K562 (cell line): ENCODE measurements at regions not wholly inside any gene's neighbourhood (a gene's known extent, or its start where the extent isn't known, plus 50 kb on each side); places are given as distances from the start of the nearest gene placed in this dataset.

Experiments
- ATAC-seq: fragments of 200-7000 bp; cut with Tn5 transposase; 3 replicates; pipeline ENCODE4 v1.9.1; 2020; ENCODE audit warnings: moderate library complexity
- BruUV-seq: library from RNA; stranded (reverse); fragments of 400-500 nt; replicated peaks from 2 replicates; lab custom pipeline; 2021; lab: Mats Ljungman, UMichigan
- CTCF ChIA-PET: fragments of 300-600 bp; formaldehyde crosslinking; extraction: SDS; loops from one replicate; lab custom pipeline; 2021; ENCODE audit warnings: low intra/inter-chr PET ratio; lab: Yijun Ruan, JAX
- POLR2A ChIA-PET: fragments of 300-600, 350-650 bp; sonication (Branson Sonifier 250); formaldehyde crosslinking; extraction: SDS; loops from one replicate; lab custom pipeline; 2021; ENCODE audit warnings: antibody characterized with exemption, inconsistent platforms; lab: Yijun Ruan, JAX
- DNase-seq, 4 experiments: peaks; one replicate each; pipeline versions ENCODE4 v3.0.0 to v3.0.0-alpha.2; 2011 to 2018; ENCODE audit warnings: low spot score in 3 of 4, mixed read lengths in 3 of 4; ENCODE audit errors: extremely low read depth in 1 of 4
- FAIRE-seq: peaks from 2 replicates; lab custom pipeline; 2011; peaks lifted over from hg19 to GRCh38; lab: Jason Lieb, UNC
- H2AFZ ChIP-seq: 2 replicates; pipeline ENCODE4 v1.6.0; 2011; ENCODE audit warnings: low read depth, low read length, control low read depth, inconsistent platforms
- H3K27ac ChIP-seq: fragments of 200-600 bp; 3 replicates; pipeline ENCODE4 v1.8.0; 2011; ENCODE audit warnings: low read depth, mild to moderate bottlenecking, control low read depth, inconsistent platforms, low read length, moderate library complexity, mixed read lengths; ENCODE audit errors: extremely low read depth
- H3K27me3 ChIP-seq, 2 experiments: fragments of 300-600 bp in 1 of 2; 2 replicates in 1 of 2; 3 replicates in 1 of 2; pipeline versions ENCODE4 v1.6.0 to v1.8.0; 2011; ENCODE audit warnings: inconsistent platforms in 2 of 2, low read length in 2 of 2, mild to moderate bottlenecking in 1 of 2, mixed read lengths in 1 of 2, moderate library complexity in 1 of 2; ENCODE audit not compliant: control insufficient read depth in 2 of 2, insufficient read depth in 2 of 2
- H3K36me3 ChIP-seq: fragments of 300-600 bp; 3 replicates; pipeline ENCODE4 v1.8.0; 2011; ENCODE audit warnings: mild to moderate bottlenecking, low read length, inconsistent platforms; ENCODE audit not compliant: control insufficient read depth, insufficient read depth
- H3K4me1 ChIP-seq, 2 experiments: fragments of 200-600 bp in 1 of 2; replicated peaks in 1 of 2; 2 replicates in 1 of 2; 3 replicates in 1 of 2; pipeline versions ENCODE4 v1.5.1 to v1.8.0; 2011; ENCODE audit warnings: inconsistent platforms in 2 of 2, low read length in 2 of 2, mild to moderate bottlenecking in 1 of 2, mixed read lengths in 1 of 2, moderate library complexity in 1 of 2; ENCODE audit not compliant: control insufficient read depth in 2 of 2, insufficient read depth in 2 of 2
- H3K4me2 ChIP-seq: 2 replicates; pipeline ENCODE4 v1.6.1; 2011; ENCODE audit warnings: low read length, control low read depth, inconsistent platforms, mixed read lengths; ENCODE audit not compliant: insufficient read depth
- H3K4me3 ChIP-seq: fragments of 200-600 bp; sonication (generic), shearing (Covaris generic); 2 replicates; pipeline ENCODE4 v1.5.1; 2016; ENCODE audit warnings: control low read depth, inconsistent platforms
- H3K79me2 ChIP-seq: fragments of 200-600 bp; 3 replicates; pipeline ENCODE4 v1.8.0; 2011; ENCODE audit warnings: low read length, inconsistent platforms; ENCODE audit not compliant: control insufficient read depth, insufficient read depth
- H3K9ac ChIP-seq, 2 experiments: 2 replicates each; pipeline versions ENCODE4 v1.6.0 to v1.6.1; 2011; ENCODE audit warnings: low read depth in 2 of 2, low read length in 2 of 2, control low read depth in 1 of 2, inconsistent platforms in 1 of 2, mild to moderate bottlenecking in 1 of 2, mixed read lengths in 1 of 2; ENCODE audit not compliant: insufficient read depth in 1 of 2
- H3K9me1 ChIP-seq: one replicate; pipeline ENCODE4 v1.6.0; 2011; ENCODE audit warnings: inconsistent platforms, mild to moderate bottlenecking, low read length, moderate library complexity; ENCODE audit not compliant: control insufficient read depth, insufficient read depth
- H3K9me3 ChIP-seq: replicated peaks from 2 replicates; pipeline ENCODE4 v1.5.1; 2011; ENCODE audit warnings: low read depth, low read length, inconsistent platforms; ENCODE audit not compliant: control insufficient read depth, insufficient read depth
- H4K20me1 ChIP-seq: replicated peaks from 2 replicates; pipeline ENCODE4 v1.6.1; 2011; ENCODE audit warnings: low read length, inconsistent platforms, mixed read lengths; ENCODE audit not compliant: control insufficient read depth, insufficient read depth
- CC2D1A ChIP-seq: fragments of 450-650 bp; IDR thresholded peaks from 2 replicates; pipeline ENCODE4 v1.6.1; 2017; ENCODE audit warnings: mild to moderate bottlenecking
- CCNT2 ChIP-seq: IDR thresholded peaks from 2 replicates; pipeline ENCODE4 v1.6.1; 2011; ENCODE audit warnings: borderline replicate concordance, low read depth, mild to moderate bottlenecking, moderate library complexity, mixed read lengths, low read length; ENCODE audit not compliant: insufficient read length; ENCODE audit errors: extremely low read depth
- GMEB1 ChIP-seq: fragments of 250-450 bp; sonication (Bioruptor Pico); IDR thresholded peaks from 2 replicates; pipeline ENCODE4 v1.4.0; 2020; ENCODE audit warnings: mild to moderate bottlenecking
- GTF2F1 ChIP-seq: IDR thresholded peaks from 2 replicates; pipeline ENCODE4 v1.6.1; 2011; ENCODE audit warnings: low read depth, low read length, improper control_type of control experiment
- ILF3 ChIP-seq: fragments of 450-650 bp; IDR thresholded peaks from 2 replicates; pipeline ENCODE4 v1.6.1; 2018; ENCODE audit warnings: antibody characterized with exemption, mild to moderate bottlenecking, moderate library complexity, borderline replicate concordance
- MCM3 ChIP-seq: fragments of 450-650 bp; IDR thresholded peaks from 2 replicates; pipeline ENCODE4 v1.6.1; 2016
- NONO ChIP-seq, 2 experiments: fragments of 200-400 bp in 1 of 2; fragments of 450-650 bp in 1 of 2; formaldehyde crosslinking in 1 of 2; IDR thresholded peaks; 2 replicates each; pipeline ENCODE4 v1.6.1; 2017; ENCODE audit warnings: low read depth in 2 of 2, mild to moderate bottlenecking in 2 of 2, moderate library complexity in 2 of 2, low read length in 1 of 2
- NRF1 ChIP-seq, 2 experiments: fragments of 450-650 bp; IDR thresholded peaks in 1 of 2; conservative IDR thresholded peaks in 1 of 2; 2 replicates each; pipeline ENCODE4 v1.6.1; 2014; ENCODE audit warnings: mild to moderate bottlenecking in 2 of 2
- SIRT6 ChIP-seq: IDR thresholded peaks from one replicate; pipeline ENCODE4 v1.6.1; 2012; ENCODE audit warnings: low read depth, mild to moderate bottlenecking, control low read depth, inconsistent platforms, low read length, moderate library complexity
- SMAD4 ChIP-seq: fragments of 250-450 bp; sonication (Bioruptor Pico); conservative IDR thresholded peaks from 2 replicates; pipeline ENCODE4 v1.8.0; 2021; ENCODE audit warnings: inconsistent platforms, mild to moderate bottlenecking, moderate library complexity
- TCF7L2 ChIP-seq: fragments of 150-350 bp; IDR thresholded peaks from 2 replicates; pipeline ENCODE4 v1.6.1; 2016; ENCODE audit warnings: low read depth, mild to moderate bottlenecking, low read length, moderate library complexity
- U2AF2 ChIP-seq: fragments of 200-400 bp; formaldehyde crosslinking; optimal IDR thresholded peaks from 2 replicates; pipeline ENCODE3; 2017; ENCODE audit warnings: low read depth, mild to moderate bottlenecking, low read length
- ZFX ChIP-seq: sonication (generic); formaldehyde crosslinking; IDR thresholded peaks from 2 replicates; pipeline ENCODE4 v1.8.0; 2022; ENCODE audit warnings: mild to moderate bottlenecking, missing genetic modification reagents, moderate library complexity
- ZNF124 ChIP-seq: sonication (generic); formaldehyde crosslinking; IDR thresholded peaks from 2 replicates; pipeline ENCODE4 v1.8.1; 2022; ENCODE audit warnings: missing genetic modification reagents
- WGBS: fragments of 100-300 bp; shearing (Covaris generic); methylation state at CpG from one replicate; pipeline ENCODE4 v1.1.6; 2016; ENCODE audit warnings: low coverage, mixed read lengths; ENCODE audit not compliant: insufficient coverage; ENCODE audit errors: missing lambda C conversion rate; 5-methylcytosine and 5-hydroxymethylcytosine counted together
- in situ Hi-C: fragments of 300-500 bp; cut with MboI; formaldehyde crosslinking; loops from 4 replicates; pipeline ENCODE4 v1.15.0; 2018; ENCODE audit warnings: inconsistent platforms, mixed read lengths
- intact Hi-C: fragments of 100-400 bp; cut with micrococcal nuclease; formaldehyde crosslinking; loops from 2 replicates; pipeline ENCODE4 v1.14.2; 2022
- TF ChIP-seq, protein P1 (sequence below): sonication (generic); formaldehyde crosslinking; IDR thresholded peaks from 2 replicates; pipeline ENCODE4 v1.5.0; 2020; ENCODE audit warnings: missing genetic modification reagents
- TF ChIP-seq, protein P2 (sequence below), 2 experiments: fragments of 450-650 bp; IDR thresholded peaks; 2 replicates each; pipeline ENCODE4 v1.6.1; 2016

DNA sequence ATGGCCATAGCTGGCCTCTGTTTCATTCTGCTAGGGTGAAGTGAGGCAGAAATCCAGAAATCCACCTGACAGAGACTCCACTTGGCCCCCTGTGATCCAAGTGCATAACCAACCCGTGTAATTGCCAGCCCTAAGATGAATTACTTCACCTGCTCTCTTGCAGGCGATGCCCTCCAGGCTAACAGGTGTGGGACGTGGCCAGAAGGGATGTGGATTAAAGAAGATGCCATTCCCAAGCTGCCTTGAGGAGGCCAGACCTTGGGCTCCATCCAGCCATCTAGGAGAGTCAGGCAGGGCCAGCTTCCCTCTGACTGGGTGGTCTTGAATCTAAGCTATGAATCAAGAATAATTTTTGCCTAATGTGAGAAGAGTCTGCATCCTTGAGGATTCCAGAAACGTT lies 154.5 kb upstream of the BNIP2 start:
- 0% methylated on average over 4 of the region's 4 CpGs for WGBS
- ChIA-PET CTCF (no interaction called here), POLR2A (no interaction called here)

More for the DNA sequence above, 154.5 kb upstream of the BNIP2 start:
- Histone ChIP-seq H3K27ac (no peak overlapping the region), H3K4me3 (no peak overlapping the region), H3K9ac (no peak overlapping the region), H3K4me2 (no peak overlapping the region)
- FAIRE-seq = no peak
- TF ChIP-seq GMEB1 (CRISPR knock-in tag) (no peak), NONO (IDR thresholded peaks at IDR 0.05; ENCODE audit: low read depth in 2 of 2, low read length in 1 of 2) (no peak), CC2D1A (no peak), TCF7L2 (no peak), U2AF2 (no peak), SMAD4 (no peak), GTF2F1 (no peak), CCNT2 (no peak), SIRT6 (no peak), ZFX (no peak), ILF3 (no peak), ZNF124 (no peak), NRF1 (conservative IDR thresholded peaks at IDR 0.05 in 1 of 2, IDR thresholded peaks at IDR 0.05 in 1 of 2) (no peak), MCM3 (no peak)
- TF ChIP-seq, protein P1, sequence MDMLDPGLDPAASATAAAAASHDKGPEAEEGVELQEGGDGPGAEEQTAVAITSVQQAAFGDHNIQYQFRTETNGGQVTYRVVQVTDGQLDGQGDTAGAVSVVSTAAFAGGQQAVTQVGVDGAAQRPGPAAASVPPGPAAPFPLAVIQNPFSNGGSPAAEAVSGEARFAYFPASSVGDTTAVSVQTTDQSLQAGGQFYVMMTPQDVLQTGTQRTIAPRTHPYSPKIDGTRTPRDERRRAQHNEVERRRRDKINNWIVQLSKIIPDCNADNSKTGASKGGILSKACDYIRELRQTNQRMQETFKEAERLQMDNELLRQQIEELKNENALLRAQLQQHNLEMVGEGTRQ (CRISPR knock-in tag) = no peak
- TF ChIP-seq, protein P2, sequence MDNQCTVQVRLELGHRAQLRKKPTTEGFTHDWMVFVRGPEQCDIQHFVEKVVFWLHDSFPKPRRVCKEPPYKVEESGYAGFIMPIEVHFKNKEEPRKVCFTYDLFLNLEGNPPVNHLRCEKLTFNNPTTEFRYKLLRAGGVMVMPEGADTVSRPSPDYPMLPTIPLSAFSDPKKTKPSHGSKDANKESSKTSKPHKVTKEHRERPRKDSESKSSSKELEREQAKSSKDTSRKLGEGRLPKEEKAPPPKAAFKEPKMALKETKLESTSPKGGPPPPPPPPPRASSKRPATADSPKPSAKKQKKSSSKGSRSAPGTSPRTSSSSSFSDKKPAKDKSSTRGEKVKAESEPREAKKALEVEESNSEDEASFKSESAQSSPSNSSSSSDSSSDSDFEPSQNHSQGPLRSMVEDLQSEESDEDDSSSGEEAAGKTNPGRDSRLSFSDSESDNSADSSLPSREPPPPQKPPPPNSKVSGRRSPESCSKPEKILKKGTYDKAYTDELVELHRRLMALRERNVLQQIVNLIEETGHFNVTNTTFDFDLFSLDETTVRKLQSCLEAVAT (IDR thresholded peaks at IDR 0.05) = no peak
- TF ChIP-seq, all 486 proteins: peak for 0
- no peaks in the 10 kb centered on the region for H4K20me1 ChIP-seq
- H3K79me2 ChIP-seq = no peaks in the 10 kb centered on the region
- ATAC-seq (no peak), DNase-seq (no peak)
- H3K27me3 ChIP-seq = peaks cover 0 to 4% of the 10 kb centered on the region in 2 experiments; a peak in 1 of 5 replicates
- in situ Hi-C loops = no loop called here
- no peaks in the 10 kb centered on the region for H3K4me1 ChIP-seq
- no TSS peak for BruUV-seq
- H3K9me3 ChIP-seq = no peaks in the 10 kb centered on the region
- intact Hi-C loops = no loop called here
- no peaks in the 10 kb centered on the region for H3K9me1 ChIP-seq
- no peak overlapping the region for H2AFZ ChIP-seq
- H3K36me3 ChIP-seq = no peaks in the 10 kb centered on the region
